Prostate gland (tissue), 2 donors: ENCODE measurements at regions not wholly inside any gene's neighbourhood (a gene's known extent, or its start where the extent isn't known, plus 50 kb on each side); places are given as distances from the start of the nearest gene placed in this dataset.

ENCODE experiments used
- POLR2A ChIP-seq: fragments of 450-650 bp; IDR thresholded peaks from one replicate; pipeline ENCODE4 v1.6.1; 2016; ENCODE audit warnings: antibody characterized with exemption, mild to moderate bottlenecking
- TF ChIP-seq, protein P1 (sequence below), 4 experiments: fragments of 200-600 bp in 2 of 4; fragments of 450-650 bp in 2 of 4; sonication (generic) in 2 of 4; IDR thresholded peaks; 1 replicate in 3 of 4; 2 replicates in 1 of 4; pipeline ENCODE4 v1.5.1; 2016 to 2019; ENCODE audit warnings: antibody characterized with exemption in 4 of 4, mild to moderate bottlenecking in 2 of 4, moderate library complexity in 2 of 4

DNA sequence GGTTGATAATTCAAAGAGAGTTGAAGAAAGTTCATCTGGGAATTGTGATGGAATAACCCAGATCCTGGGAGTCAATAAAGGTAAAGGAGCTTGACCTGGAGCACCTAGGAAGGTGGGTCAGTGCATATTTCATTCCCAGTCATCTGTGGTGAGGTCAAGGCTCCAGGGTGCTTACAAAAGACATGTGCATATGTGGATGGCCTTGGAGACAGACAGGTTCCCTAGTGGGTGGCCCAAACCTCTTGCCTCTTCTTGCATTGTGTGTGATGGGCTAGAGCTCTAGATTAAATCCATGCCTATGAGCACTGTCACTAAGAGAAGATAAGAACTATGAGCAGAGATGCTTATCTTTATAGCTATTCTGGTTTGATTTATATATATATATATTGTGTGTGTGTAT is 75.5 kb upstream of the CISTR start:
- TF ChIP-seq, protein P1, sequence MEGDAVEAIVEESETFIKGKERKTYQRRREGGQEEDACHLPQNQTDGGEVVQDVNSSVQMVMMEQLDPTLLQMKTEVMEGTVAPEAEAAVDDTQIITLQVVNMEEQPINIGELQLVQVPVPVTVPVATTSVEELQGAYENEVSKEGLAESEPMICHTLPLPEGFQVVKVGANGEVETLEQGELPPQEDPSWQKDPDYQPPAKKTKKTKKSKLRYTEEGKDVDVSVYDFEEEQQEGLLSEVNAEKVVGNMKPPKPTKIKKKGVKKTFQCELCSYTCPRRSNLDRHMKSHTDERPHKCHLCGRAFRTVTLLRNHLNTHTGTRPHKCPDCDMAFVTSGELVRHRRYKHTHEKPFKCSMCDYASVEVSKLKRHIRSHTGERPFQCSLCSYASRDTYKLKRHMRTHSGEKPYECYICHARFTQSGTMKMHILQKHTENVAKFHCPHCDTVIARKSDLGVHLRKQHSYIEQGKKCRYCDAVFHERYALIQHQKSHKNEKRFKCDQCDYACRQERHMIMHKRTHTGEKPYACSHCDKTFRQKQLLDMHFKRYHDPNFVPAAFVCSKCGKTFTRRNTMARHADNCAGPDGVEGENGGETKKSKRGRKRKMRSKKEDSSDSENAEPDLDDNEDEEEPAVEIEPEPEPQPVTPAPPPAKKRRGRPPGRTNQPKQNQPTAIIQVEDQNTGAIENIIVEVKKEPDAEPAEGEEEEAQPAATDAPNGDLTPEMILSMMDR (IDR thresholded peaks at IDR 0.05) = no peak
- TF ChIP-seq POLR2A = no peak
